HG03565 (cell line): ENCODE measurements at regions not wholly inside any gene's neighbourhood (a gene's known extent, or its start where the extent isn't known, plus 50 kb on each side); places are given as distances from the start of the nearest gene placed in this dataset.
"Not testable (repeated sequence)": the region's sequence is repeated elsewhere in the genome, so short reads cannot be mapped to it uniquely, and the experiment has no call there.

Experiments used
- ATAC-seq: cut with Tn5 transposase; IDR thresholded peaks from one replicate; pipeline ENCODE4 v1.9.1; 2021; ENCODE audit warnings: mild to moderate bottlenecking, moderate library complexity; ENCODE audit not compliant: unreplicated experiment

DNA sequence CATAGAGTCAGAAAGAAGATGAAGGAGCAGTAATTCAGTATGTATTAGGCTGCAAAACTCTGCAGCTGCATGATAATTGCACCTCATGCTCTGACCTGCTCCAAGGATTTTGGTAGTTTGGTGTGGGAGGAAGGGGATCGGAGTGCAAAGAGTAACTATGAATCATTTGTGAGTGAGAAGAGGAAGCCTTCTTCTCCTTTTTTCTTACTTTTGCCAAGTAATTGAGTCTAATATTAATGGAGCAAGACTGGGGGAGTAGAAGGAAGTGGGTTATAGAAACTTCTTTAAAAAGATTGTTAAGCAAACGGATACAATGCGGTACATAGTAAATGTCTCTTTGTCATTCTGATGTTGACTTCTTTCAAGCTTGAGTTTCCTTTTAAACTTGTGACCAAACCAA lies 276.5 kb downstream of the EDEM1 start:
- no peak for ATAC-seq

- no peak for ATAC-seq
These were observed 277.1 kb downstream of the EDEM1 start for GRCh38 chr3:5464649-5465048.

- no peak for ATAC-seq
These were observed 277.7 kb downstream of the EDEM1 start for GRCh38 chr3:5465183-5465582.

DNA sequence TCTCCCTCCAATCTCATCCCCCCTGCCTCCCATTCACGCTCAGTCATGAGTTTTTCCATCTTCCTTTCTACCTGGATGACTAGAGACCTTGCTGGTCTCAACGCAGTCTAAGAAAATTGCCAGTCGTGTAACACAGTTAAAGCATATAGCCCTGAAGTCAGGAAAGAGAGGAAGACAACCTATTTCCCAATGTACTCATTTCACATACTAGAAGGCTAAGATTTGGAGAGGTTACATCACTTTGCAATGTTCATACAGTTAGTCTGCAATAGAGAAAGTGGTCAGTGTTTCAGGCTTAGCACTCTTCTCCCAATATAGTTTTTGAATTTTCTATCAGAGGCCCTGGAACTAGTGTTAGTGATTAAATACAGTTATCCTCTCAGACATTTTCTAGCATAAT lies 278.6 kb downstream of the EDEM1 start:
- no peak for ATAC-seq

DNA sequence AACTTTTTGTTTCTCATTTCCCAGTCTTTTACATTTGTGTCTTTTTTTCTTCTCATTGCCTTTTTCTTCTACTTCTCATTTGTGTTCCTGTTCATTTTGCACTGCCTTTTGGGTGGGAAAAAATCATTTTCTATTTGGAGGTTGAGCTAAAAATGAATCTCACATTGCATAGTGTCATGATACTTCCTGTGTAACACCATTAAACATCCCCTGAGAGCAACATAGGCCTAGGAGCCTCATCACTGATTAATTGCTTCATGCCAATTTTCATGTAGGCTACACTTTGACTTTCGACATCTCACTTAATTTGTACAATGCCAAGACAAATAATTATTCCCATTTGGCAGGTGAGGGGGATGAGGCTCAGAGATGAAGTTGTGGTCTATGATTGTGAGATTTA lies 279.2 kb downstream of the EDEM1 start:
- no peak for ATAC-seq

DNA sequence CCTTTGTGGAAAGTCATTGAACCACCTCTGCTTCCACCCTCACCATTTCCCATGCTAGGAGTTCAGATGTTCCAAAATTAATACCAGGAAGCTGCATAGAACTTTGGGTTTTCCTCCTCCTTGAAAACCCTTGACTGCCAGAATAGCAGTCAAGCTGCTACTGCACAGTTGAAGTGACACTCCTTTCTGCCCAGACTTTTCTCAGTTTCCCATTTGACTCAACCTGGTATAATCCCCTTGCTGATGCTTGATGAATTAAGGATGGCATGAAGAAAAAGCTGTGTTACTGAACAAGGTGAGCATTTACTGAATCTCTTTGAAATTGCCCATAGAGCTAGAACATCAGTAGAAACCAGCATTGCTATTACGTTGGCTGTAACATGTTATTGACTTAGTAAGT lies 286.0 kb downstream of the EDEM1 start:
- no peak for ATAC-seq

- no peak for ATAC-seq
These were observed 288.9 kb downstream of the EDEM1 start for GRCh38 chr3:5476403-5476802.

GRCh38 chr3:5479229-5479799 lies 291.8 kb downstream of the EDEM1 start:
- ATAC-seq = no peak

DNA sequence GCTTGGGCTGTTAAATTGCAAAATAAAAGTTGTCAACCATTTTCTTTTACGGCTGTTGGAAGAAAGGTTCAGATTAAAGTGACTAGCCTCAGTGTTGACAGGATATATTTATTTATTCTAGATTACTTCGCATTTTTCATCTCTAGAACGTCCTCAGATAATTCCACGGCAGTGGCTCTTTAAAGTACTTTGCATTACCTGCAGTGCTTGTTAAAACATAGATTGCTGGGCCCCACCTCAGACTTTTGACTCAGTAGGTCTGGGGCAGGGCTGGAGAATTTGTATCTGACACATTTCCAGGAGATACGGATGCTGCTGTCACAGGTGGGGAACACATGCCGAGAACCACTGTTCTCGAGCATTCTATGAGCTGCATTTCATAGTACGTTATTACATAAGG lies 292.7 kb downstream of the EDEM1 start:
- ATAC-seq = no peak

DNA sequence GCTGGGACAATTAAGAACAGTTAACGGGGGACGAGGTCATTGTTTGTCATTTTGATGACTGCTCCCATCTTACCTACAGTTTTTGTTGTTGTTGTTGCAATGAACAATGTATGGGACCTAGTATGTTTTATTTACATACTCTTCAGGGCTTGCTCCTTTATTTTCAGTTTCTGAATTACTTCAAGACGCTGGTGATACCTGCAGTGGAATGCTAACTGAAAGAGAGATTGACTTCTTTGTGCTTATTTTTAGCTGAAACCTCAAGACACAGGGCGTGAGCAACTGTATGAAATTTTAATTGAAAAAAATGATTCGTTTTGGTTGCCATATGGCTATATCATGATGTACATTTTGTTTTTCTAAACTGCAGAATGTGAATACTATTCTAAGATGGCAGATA lies 297.9 kb downstream of the EDEM1 start:
- no peak for ATAC-seq

- ATAC-seq = no peak
These were observed 301.3 kb downstream of the EDEM1 start for GRCh38 chr3:5488771-5489170.

GRCh38 chr3:5489536-5489935 lies 302.0 kb downstream of the EDEM1 start:
- ATAC-seq = no peak

GRCh38 chr3:5494905-5495519 lies 307.5 kb downstream of the EDEM1 start:
- no peak for ATAC-seq

DNA sequence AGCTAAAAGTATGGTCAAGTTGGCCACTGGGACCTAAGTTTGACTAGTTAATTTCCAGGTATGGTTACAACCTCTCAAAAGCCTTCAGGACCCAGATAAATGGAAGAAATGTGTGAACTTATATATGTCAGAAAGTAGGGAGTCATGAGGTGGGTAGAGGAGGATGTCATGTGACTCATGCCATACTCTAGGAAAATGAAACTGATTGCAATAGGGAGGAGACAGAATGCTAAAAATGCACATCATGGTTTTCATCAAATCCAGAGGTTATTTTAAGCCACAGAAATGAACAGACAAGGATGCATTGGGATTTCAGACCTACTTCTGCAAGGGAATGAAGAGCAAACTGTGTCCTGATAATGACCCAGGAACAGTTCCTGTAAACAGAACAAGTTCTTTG lies 310.0 kb downstream of the EDEM1 start:
- no peak for ATAC-seq

GRCh38 chr3:5498981-5499380 lies 311.5 kb downstream of the EDEM1 start:
- peak; percentile 22 for ATAC-seq

GRCh38 chr3:5499404-5499803 lies 311.9 kb downstream of the EDEM1 start:
- peak; percentile 83 for ATAC-seq

GRCh38 chr3:5503136-5503535 lies 315.6 kb downstream of the EDEM1 start:
- no peak for ATAC-seq

- no peak for ATAC-seq
These were observed 316.6 kb downstream of the EDEM1 start for GRCh38 chr3:5504135-5504534.

DNA sequence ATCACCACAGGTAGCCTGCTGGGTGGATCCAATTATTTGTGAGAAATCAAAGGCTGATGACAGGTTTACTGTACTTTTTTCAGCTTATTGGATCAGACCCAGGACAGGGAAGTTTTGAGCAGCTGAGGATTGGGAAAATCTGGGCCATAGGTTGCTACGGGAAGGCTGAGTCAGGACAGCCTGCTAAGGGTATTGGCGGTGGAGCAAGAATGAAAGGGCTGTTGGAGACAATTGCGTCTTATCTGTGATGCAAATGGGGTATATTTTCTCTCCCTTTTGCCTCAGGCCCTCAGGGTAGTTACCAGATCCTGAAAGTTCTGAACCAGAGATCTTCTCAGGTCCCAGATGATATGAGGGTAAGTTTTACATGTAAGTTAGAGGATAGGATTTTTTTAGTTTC lies 317.7 kb downstream of the EDEM1 start:
- ATAC-seq = no peak

DNA sequence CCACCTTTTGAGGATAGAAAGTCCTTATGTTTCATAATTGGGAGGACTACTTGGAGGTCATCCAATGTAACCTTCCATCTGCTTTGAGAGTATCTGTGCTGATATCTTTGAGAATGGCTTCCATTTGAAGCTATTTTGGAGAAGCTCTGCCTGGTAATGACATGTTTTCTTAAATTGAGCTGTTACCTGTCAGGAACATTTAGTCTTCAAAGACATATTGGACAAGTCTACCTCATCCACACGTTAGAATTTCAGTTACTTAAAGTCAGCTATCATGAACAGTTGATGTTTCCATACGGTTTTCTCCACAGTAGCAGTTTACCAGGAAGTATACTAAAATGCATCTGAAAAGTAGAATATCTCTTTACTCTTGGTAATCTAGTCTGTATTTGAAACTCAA lies 318.5 kb downstream of the EDEM1 start:
- ATAC-seq = no peak

DNA sequence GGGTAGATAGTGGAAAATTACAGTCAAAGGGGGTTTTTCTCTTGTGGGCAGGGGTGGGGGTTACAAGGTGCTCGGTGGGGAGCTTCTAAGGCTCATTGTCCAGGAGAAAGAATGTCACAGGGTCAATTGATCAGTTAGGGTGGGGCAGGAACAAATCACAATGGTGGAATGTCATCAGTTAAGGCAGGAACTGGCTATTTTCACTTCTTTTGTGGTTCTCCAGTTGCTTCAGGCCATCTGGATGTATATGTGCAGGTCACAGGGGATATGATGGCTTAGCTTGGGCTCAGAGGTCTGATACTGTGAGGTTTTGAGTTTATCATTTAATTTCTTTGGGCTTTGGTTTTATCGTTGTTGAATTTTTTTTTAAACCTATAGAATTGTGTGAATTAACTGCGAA lies 321.4 kb downstream of the EDEM1 start:
- not testable (repeated sequence) for ATAC-seq

DNA sequence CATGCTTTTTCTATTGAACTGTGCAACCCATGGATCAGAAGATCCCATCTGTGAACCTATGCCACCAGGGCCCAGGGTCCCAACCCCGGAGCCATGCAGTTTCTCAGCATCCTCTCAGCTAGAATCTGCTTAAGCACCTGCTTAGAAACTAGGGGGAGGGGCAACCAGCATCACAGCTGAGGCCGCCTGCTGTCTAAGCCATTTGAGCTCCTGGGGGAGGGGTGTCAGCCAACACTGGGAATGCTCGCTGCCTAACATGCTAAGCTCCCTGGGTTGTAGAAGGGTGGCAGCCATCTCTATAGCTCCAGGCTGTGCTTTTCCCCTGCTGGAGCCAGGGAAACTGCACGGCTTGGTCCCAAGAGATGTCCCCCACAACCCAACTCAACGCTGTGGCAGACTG lies 322.8 kb downstream of the EDEM1 start:
- ATAC-seq = no peak

DNA sequence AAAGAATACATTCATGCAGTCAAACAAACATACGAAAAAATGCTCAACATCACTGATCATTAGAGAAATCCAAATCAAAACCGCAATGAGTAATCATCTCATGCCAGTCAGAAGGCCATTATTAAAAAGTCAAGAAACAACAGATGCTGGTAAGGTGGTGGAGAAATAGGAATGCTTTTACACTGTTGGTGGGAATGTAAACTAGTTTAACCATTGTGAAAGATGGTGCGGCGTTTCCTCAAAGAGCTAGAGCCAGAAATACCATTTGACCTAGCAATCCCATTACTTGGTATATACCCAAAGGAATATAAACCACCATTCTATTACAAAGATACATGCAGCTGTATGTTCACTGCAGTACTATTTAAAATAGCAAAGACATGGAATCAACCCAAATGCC lies 330.4 kb downstream of the EDEM1 start:
- no peak for ATAC-seq
